HG03175 (cell line): ENCODE measurements at regions not wholly inside any gene's neighbourhood (a gene's known extent, or its start where the extent isn't known, plus 50 kb on each side); places are given as distances from the start of the nearest gene placed in this dataset.
"Not testable (repeated sequence)": the region's sequence is repeated elsewhere in the genome, so short reads cannot be mapped to it uniquely, and the experiment has no call there.

Experiments
- ATAC-seq: cut with Tn5 transposase; IDR thresholded peaks from one replicate; pipeline ENCODE4 v1.9.1; 2021; ENCODE audit warnings: mild to moderate bottlenecking, moderate library complexity; ENCODE audit not compliant: unreplicated experiment

GRCh38 chr13:90710164-90710759 is 637.2 kb upstream of the MIR17HG start:
- no peak for ATAC-seq

- no peak for ATAC-seq
Observed at GRCh38 chr13:90713441-90714133, 633.9 kb upstream of the MIR17HG start.

- ATAC-seq: no peak
Observed at GRCh38 chr13:90715485-90715884, 632.0 kb upstream of the MIR17HG start.

- no peak for ATAC-seq
Observed at GRCh38 chr13:90717451-90717936, 630.0 kb upstream of the MIR17HG start.

GRCh38 chr13:90719461-90719860 is 628.0 kb upstream of the MIR17HG start:
- no peak for ATAC-seq

- no peak for ATAC-seq
Observed at GRCh38 chr13:90721937-90722336, 625.5 kb upstream of the MIR17HG start.

GRCh38 chr13:90723381-90723780 is 624.1 kb upstream of the MIR17HG start:
- ATAC-seq: no peak

- ATAC-seq: no peak
Observed at GRCh38 chr13:90726375-90726774, 621.1 kb upstream of the MIR17HG start.

- no peak for ATAC-seq
Observed at GRCh38 chr13:90732049-90732448, 615.4 kb upstream of the MIR17HG start.

GRCh38 chr13:90734497-90734896 is 613.0 kb upstream of the MIR17HG start:
- not testable (repeated sequence) for ATAC-seq

- no peak for ATAC-seq
Observed at GRCh38 chr13:90738881-90739280, 608.6 kb upstream of the MIR17HG start.

GRCh38 chr13:90740099-90740498 is 607.4 kb upstream of the MIR17HG start:
- ATAC-seq: no peak

- no peak for ATAC-seq
Observed at GRCh38 chr13:90742381-90742780, 605.1 kb upstream of the MIR17HG start.

- ATAC-seq: no peak
Observed at GRCh38 chr13:90746230-90746629, 601.3 kb upstream of the MIR17HG start.

- no peak for ATAC-seq
Observed at GRCh38 chr13:90750021-90750420, 597.5 kb upstream of the MIR17HG start.

- no peak for ATAC-seq
Observed at GRCh38 chr13:90751026-90751425, 596.5 kb upstream of the MIR17HG start.

- no peak for ATAC-seq
Observed at GRCh38 chr13:90752070-90752469, 595.4 kb upstream of the MIR17HG start.

GRCh38 chr13:90757127-90757680 is 590.3 kb upstream of the MIR17HG start:
- ATAC-seq: no peak

GRCh38 chr13:90760639-90761038 is 586.8 kb upstream of the MIR17HG start:
- no peak for ATAC-seq

- no peak for ATAC-seq
Observed at GRCh38 chr13:90763476-90764150, 583.9 kb upstream of the MIR17HG start.

GRCh38 chr13:90766386-90766902 is 581.0 kb upstream of the MIR17HG start:
- no peak for ATAC-seq
